HEK293 (cell line): ENCODE measurements at regions not wholly inside any gene's neighbourhood (a gene's known extent, or its start where the extent isn't known, plus 50 kb on each side); places are given as distances from the start of the nearest gene placed in this dataset.
"Not testable (repeated sequence)": the region's sequence is repeated elsewhere in the genome, so short reads cannot be mapped to it uniquely, and the experiment has no call there.

Experiments
- CTCF ChIA-PET: fragments of 350-600 bp; formaldehyde crosslinking; extraction: SDS; loops from one replicate; lab custom pipeline; 2021; ENCODE audit warnings: antibody characterized with exemption; lab: Yijun Ruan, JAX
- POLR2A ChIA-PET: fragments of 300-600 bp; formaldehyde crosslinking; extraction: SDS; loops from one replicate; lab custom pipeline; 2020; ENCODE audit warnings: antibody characterized with exemption, inconsistent platforms; lab: Yijun Ruan, JAX
- H3K27ac ChIP-seq: fragments of 200-500 bp; sonication (Bioruptor generic); 2 replicates; pipeline ENCODE4 v1.5.1; 2014; ENCODE audit warnings: low read depth, low read length, control low read depth, inconsistent platforms; ENCODE audit errors: extremely low read depth
- H3K36me3 ChIP-seq, 2 experiments: fragments of 200-500 bp in 1 of 2; sonication (Bioruptor generic) in 1 of 2; 1 replicate in 1 of 2; 2 replicates in 1 of 2; pipeline ENCODE4 v1.5.1; 2014 to 2017; ENCODE audit warnings: inconsistent platforms in 2 of 2, low read length in 2 of 2; ENCODE audit not compliant: control insufficient read depth in 2 of 2, insufficient read depth in 1 of 2
- H3K4me1 ChIP-seq: fragments of 200-500 bp; sonication (Bioruptor generic); 2 replicates; pipeline ENCODE4 v1.5.1; 2014; ENCODE audit warnings: mild to moderate bottlenecking, low read length, inconsistent platforms; ENCODE audit not compliant: control insufficient read depth, insufficient read depth
- H3K4me3 ChIP-seq: 2 replicates; pipeline ENCODE4 v1.5.1; 2011; ENCODE audit warnings: low read depth, mild to moderate bottlenecking, control low read depth, low read length, moderate library complexity
- H3K9me3 ChIP-seq: fragments of 200-500 bp; sonication (Bioruptor generic); 2 replicates; pipeline ENCODE4 v1.5.1; 2014; ENCODE audit warnings: low read depth, low read length, inconsistent platforms; ENCODE audit not compliant: control insufficient read depth, insufficient read depth
- GLIS1 ChIP-seq: fragments of 450-650 bp; formaldehyde crosslinking; IDR thresholded peaks from 2 replicates; pipeline ENCODE4 v1.5.1; 2016; ENCODE audit warnings: missing biosample characterization, missing genetic modification characterization
- ZEB2 ChIP-seq: fragments of 450-650 bp; formaldehyde crosslinking; IDR thresholded peaks from 2 replicates; pipeline ENCODE4 v1.5.1; 2016; ENCODE audit warnings: missing biosample characterization, missing genetic modification characterization
- ZNF335 ChIP-seq: fragments of 450-650 bp; formaldehyde crosslinking; conservative IDR thresholded peaks from 2 replicates; pipeline ENCODE4 v1.5.1; 2016; ENCODE audit warnings: missing biosample characterization, missing genetic modification characterization
- ZNF654 ChIP-seq: fragments of 450-650 bp; formaldehyde crosslinking; IDR thresholded peaks from 2 replicates; pipeline ENCODE4 v1.5.1; 2016; ENCODE audit warnings: low read depth, missing biosample characterization, missing genetic modification characterization

DNA sequence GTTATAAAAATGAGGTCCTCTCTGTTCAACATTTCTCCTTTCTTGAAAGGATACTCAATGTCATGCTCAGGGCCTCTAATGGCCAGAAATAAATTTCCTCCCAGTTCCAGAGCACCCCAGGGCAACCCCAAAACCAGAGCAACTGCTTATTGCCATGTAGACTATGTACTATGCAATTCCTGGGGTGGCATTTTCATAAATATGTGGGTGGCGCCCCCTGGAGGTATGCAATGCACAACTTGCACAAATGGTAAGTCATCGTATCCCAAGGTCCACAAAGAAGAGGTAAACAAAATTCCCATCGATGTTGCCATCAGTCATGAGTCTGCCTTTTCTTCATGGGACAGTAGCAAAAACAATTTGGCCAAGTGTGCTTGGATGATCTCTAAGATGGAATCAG, 98.6 kb upstream of the DEFB108B start:
- H3K36me3 ChIP-seq, H3K4me3 ChIP-seq, H3K4me1 ChIP-seq, POLR2A ChIA-PET, CTCF ChIA-PET, H3K9me3 ChIP-seq, H3K27ac ChIP-seq: not testable (repeated sequence)
- peak; percentile 12; the same call in 1 of the 2 replicates for TF ChIP-seq ZNF654 (tag by site-specific recombination)

DNA sequence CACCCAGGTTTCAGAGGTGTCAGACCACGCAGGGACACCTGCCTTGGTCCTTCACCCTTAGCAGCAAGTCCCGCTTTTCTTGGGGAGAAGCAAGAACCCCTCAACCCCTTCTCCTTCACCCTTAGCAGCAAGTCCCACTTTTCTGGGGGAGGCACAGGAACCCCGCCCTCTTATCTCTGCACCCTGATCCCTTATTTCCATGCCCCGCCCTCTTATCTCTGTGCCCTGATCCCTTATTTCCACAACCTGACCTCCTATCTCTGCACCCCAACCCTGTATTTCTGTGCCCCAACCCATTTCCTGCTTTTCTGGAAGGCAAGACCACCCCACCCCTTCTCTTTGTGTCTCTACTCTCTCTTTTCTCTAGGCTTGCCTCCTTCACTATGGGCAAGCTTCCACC, 94.7 kb upstream of the DEFB108B start:
- H3K9me3 ChIP-seq, CTCF ChIA-PET, H3K27ac ChIP-seq, POLR2A ChIA-PET, H3K36me3 ChIP-seq, H3K4me1 ChIP-seq, H3K4me3 ChIP-seq: not testable (repeated sequence)

DNA sequence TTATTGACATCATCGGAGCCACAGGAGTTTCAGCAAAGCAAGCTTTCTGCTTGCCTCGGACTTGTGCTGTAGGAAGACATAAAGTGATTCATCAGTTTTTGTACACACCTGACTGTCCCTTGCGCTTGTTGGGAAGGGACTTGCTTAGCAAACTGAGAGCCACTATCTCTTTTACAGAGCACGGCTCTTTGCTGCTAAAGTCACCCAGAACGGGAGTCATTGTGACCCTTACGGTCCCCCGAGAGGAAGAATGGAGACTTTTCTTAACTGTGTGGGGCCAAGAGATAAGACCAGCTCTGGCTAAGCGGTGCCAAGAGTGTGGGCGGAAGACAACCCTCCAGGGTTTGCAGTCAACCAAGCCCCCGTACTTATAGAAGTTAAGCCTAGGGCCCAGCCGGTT, 89.6 kb upstream of the DEFB108B start:
- H3K4me3 ChIP-seq, H3K9me3 ChIP-seq, H3K36me3 ChIP-seq, POLR2A ChIA-PET, H3K27ac ChIP-seq, CTCF ChIA-PET, H3K4me1 ChIP-seq: not testable (repeated sequence)

DNA sequence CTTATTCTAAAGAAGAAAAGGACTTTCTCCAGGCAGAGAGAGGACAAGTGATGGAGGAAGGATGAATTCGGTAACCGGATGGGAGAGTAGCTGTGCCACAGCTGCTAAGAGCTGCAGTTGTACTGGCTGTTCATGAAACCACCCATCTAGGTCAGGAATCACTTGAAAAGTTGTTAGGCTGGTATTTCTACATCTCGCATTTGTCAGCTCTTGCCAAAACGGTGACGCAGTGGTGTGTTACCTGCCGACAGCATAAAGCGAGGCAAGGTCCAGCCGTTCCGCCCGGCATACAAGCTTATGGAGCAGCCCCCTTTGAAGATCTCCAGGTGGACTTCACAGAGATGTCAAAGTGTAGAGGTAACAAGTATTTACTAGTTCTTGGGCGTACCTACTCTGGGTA, 87.3 kb upstream of the DEFB108B start:
- H3K4me1 ChIP-seq, H3K36me3 ChIP-seq, H3K4me3 ChIP-seq, POLR2A ChIA-PET, H3K9me3 ChIP-seq, H3K27ac ChIP-seq: not testable (repeated sequence)
- CTCF ChIA-PET: interaction anchor here (0.7 kb wide), 2 partner anchors 9 to 16 kb away, joined by 3 read pairs; no protein-coding TSS in a partner anchor

DNA sequence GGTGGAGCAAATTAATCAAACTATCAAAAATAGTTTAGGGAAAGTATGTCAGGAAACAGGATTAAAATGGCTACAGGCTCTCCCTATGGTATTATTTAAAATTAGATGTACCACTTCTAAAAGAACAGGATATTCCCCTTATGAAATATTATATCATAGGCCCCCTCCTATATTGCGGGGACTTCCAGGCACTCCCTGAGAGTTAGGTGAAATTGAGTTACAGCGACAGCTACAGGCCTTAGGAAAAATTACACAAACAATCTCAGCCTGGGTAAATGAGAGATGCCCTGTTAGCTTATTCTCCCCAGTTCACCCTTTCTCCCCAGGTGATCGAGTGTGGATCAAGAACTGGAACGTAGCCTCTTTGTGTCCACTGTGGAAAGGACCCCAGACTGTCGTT, 86.7 kb upstream of the DEFB108B start:
- H3K36me3 ChIP-seq, H3K4me3 ChIP-seq, H3K27ac ChIP-seq, POLR2A ChIA-PET, H3K9me3 ChIP-seq, H3K4me1 ChIP-seq: not testable (repeated sequence)
- CTCF ChIA-PET: interaction anchor here (0.7 kb wide), 2 partner anchors 10 to 15 kb away, joined by 3 read pairs; no protein-coding TSS in a partner anchor

DNA sequence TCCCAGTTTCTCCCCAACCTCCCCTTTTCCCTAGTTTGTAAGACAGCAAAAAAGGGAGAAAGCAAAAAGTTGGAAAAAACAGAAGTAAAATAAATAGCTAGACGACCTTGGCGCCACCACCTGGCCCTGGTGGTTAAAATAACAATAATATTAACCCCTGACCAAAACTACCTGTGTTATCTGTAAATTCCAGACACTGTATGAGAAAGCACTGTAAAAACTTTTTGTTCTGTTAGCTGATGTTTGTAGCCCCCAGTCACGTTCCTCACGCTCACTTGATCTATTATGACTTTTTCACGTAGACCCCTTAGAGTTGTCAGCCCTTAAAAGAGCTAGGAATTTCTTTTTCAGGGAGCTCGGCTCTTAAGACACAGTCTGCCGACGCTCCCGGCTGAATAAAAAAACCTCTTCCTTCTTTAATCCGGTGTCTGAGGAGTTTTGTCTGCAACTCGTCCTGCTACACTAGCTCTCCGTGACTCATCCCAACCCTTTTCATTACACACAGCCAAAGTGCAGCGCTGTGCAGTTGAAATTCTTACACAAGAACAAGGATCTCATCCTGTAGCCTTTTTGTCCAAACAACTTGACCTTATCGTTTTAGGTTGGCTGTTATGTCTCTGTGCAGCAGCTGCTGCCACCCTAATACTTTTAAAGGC, 83.9 kb upstream of the DEFB108B start:
- H3K36me3 ChIP-seq, H3K4me3 ChIP-seq, H3K27ac ChIP-seq, H3K4me1 ChIP-seq, POLR2A ChIA-PET, H3K9me3 ChIP-seq: not testable (repeated sequence)
- CTCF ChIA-PET: interaction anchor here (0.6 to 1.4 kb wide), 3 partner anchors 31 to 137 kb away, joined by 3 read pairs; no protein-coding TSS in a partner anchor

DNA sequence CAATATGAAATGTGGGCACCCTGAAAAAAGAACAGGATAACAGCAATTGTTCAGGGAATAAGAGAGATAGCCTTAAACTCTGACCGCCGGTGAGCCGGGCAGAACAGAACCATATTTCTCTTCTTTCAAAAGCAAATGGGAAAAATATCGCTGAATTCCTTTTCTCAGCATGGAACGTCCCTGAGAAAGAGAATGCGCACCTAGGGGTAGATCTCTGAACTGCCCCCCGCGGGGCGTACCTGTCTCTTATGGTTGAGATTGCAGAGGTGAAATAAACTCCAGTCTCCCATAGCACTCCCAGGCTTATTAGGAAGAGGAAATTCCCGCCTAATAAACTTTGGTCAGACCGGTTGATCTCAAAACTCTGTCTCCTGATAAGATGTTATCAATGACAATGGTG, 82.1 kb upstream of the DEFB108B start:
- H3K36me3 ChIP-seq, H3K9me3 ChIP-seq, H3K4me3 ChIP-seq, H3K4me1 ChIP-seq, H3K27ac ChIP-seq, POLR2A ChIA-PET, CTCF ChIA-PET: not testable (repeated sequence)

DNA sequence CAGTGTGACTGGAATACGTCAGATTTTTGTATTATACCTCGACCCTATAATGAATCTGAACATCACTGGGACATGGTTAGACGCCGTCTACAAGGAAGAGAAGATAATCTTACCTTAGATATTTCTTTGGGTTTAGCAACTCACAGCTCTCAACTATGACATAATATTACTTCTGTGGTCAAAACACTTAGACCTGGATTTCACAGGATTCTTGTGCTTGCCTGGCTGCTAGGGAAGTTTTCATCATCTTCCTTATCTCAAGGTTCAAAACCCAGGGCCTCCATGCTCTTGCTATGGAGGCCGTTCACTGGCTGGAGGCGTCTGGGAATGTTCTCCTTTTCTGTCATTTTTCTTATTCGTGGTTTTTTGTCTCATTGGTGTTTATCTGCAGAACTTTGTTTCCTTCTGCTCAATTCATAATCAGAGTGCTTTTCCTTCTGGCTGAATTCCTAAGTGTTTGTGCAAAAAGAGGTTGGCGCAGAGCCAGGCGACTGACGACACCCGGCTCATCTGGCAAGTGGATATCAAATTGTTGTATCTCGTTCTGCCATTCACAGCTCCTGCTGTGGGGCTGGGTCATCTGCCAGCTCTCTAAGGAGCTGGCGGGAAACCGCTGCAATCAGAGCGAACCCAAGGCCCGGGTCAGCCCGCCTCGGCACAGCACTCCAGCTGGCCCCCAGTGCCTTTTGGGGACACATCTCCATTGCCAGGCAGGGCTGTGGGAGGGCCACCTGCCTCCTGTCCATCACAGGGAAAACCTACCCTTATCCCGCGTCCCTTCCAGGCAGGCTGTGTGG, 68.1 kb upstream of the DEFB108B start:
- H3K4me3 ChIP-seq, H3K36me3 ChIP-seq, POLR2A ChIA-PET, CTCF ChIA-PET, H3K27ac ChIP-seq, H3K4me1 ChIP-seq, H3K9me3 ChIP-seq: not testable (repeated sequence)
- TF ChIP-seq ZNF335: peak; percentile 33; the same call in 1 of the 2 replicates
- peak; percentile 24; the same call in 1 of the 2 replicates for TF ChIP-seq ZEB2 (tag by site-specific recombination)
- peak; percentile 15; the same call in 1 of the 2 replicates for TF ChIP-seq GLIS1

DNA sequence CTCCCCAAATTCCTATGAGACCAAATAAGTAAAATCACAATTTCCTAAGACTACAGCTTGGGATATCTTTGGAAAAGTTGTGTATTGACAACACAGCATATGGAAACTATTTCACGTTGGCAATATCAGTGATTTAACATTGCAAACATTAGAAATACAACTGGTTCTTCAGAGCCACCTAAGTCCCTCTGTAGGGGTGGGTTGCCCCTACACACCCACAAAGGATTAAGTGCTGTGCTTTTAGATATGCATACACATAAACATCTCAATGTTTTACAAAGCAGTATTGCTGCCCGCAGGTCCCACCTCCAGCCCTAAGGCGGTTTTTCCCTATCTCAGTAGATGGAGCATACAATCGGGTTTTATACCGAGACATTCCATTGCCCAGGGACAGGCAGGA, 66.0 kb upstream of the DEFB108B start:
- CTCF ChIA-PET: interaction anchor here (0.6 kb wide), 1 partner anchor 9 kb away, joined by 3 read pairs; no protein-coding TSS in a partner anchor
- H3K4me1 ChIP-seq, H3K9me3 ChIP-seq, POLR2A ChIA-PET, H3K36me3 ChIP-seq, H3K27ac ChIP-seq, H3K4me3 ChIP-seq: not testable (repeated sequence)

DNA sequence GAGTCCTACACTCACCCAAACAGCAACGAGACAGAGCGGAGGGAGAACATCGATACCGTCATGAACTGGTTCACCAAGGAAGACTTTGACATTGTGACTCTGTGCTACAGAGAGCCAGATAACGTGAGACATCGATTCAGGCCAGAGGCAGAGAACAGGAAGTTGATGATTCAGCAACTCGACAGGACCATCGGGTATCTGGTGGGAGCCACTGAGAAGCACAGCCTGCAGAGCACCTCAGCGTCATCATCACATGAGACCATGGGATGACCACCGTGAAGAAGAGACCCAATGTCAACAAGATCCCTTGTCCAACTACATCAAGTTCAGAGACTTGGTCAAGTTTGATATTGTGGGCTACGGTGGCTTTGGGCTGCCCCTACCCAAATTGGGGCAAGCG, 60.8 kb upstream of the DEFB108B start:
- H3K4me3 ChIP-seq, CTCF ChIA-PET, H3K9me3 ChIP-seq, H3K4me1 ChIP-seq, POLR2A ChIA-PET, H3K27ac ChIP-seq, H3K36me3 ChIP-seq: not testable (repeated sequence)
